WTC11 (cell line): ENCODE measurements at regions not wholly inside any gene's neighbourhood (a gene's known extent, or its start where the extent isn't known, plus 50 kb on each side); places are given as distances from the start of the nearest gene placed in this dataset.

Source experiments
- CTCF ChIP-seq: fragments of 200-600 bp; IDR thresholded peaks from 2 replicates; pipeline ENCODE4 v1.8.0; 2022; ENCODE audit warnings: antibody characterized with exemption
- HMGXB4 ChIP-seq: sonication (generic); formaldehyde crosslinking; IDR thresholded peaks from 2 replicates; pipeline ENCODE4 v1.8.1; 2023; ENCODE audit warnings: mild to moderate bottlenecking, moderate library complexity, missing genetic modification reagents
- NR2C2 ChIP-seq: sonication (generic); formaldehyde crosslinking; IDR thresholded peaks from 2 replicates; pipeline ENCODE4 v1.8.0; 2022; ENCODE audit warnings: mild to moderate bottlenecking, missing genetic modification reagents
- SMAD3 ChIP-seq: sonication (generic); formaldehyde crosslinking; IDR thresholded peaks from 2 replicates; pipeline ENCODE4 v1.8.0; 2022; ENCODE audit warnings: missing genetic modification reagents, mild to moderate bottlenecking, borderline replicate concordance
- TCF7 ChIP-seq: sonication (generic); formaldehyde crosslinking; IDR thresholded peaks from 2 replicates; pipeline ENCODE4 v1.8.0; 2022; ENCODE audit warnings: mild to moderate bottlenecking, low read depth, missing genetic modification reagents, moderate library complexity
- USF2 ChIP-seq: sonication (generic); formaldehyde crosslinking; IDR thresholded peaks from 2 replicates; pipeline ENCODE4 v1.8.1; 2023; ENCODE audit warnings: mild to moderate bottlenecking, missing genetic modification reagents, moderate library complexity
- ZNF121 ChIP-seq: sonication (generic); formaldehyde crosslinking; IDR thresholded peaks from 2 replicates; pipeline ENCODE4 v1.8.0; 2023; ENCODE audit warnings: missing genetic modification reagents
- ZNF263 ChIP-seq: sonication (generic); formaldehyde crosslinking; IDR thresholded peaks from 2 replicates; pipeline ENCODE4 v1.8.1; 2022; ENCODE audit warnings: low read depth, mild to moderate bottlenecking, moderate library complexity, missing genetic modification reagents
- TF ChIP-seq, protein P1 (sequence below): sonication (generic); formaldehyde crosslinking; IDR thresholded peaks from 2 replicates; pipeline ENCODE4 v1.8.0; 2022; ENCODE audit warnings: mild to moderate bottlenecking, missing genetic modification reagents

DNA sequence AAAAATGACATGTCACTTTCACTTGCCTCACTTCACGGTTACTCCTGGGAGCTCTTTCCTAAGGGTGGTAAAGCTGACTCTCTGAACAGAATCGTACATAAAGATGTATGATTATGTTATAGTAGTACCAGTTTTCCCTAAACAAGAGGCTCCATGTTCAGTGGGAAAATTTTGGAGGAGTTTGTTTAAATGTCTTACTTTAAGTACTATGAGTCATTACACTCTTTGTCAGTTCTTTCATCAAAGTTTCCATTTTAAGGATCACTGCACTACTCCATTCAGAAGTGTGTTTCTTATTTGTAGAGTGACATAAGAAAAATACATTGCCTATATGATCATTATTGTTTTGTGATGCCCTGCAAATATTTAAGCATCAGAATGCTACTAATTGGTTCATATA lies 121.1 kb upstream of the FIGN start:
- TF ChIP-seq ZNF121, result no peak
- TF ChIP-seq CTCF, result no peak
- TF ChIP-seq NR2C2 (CRISPR knock-in tag), result no peak
- TF ChIP-seq USF2, result no peak
- TF ChIP-seq HMGXB4 (CRISPR knock-in tag), result no peak
- no peak for TF ChIP-seq SMAD3 (CRISPR knock-in tag)
- TF ChIP-seq, protein P1, sequence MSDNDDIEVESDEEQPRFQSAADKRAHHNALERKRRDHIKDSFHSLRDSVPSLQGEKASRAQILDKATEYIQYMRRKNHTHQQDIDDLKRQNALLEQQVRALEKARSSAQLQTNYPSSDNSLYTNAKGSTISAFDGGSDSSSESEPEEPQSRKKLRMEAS, result no peak
- TF ChIP-seq TCF7, result no peak
- TF ChIP-seq ZNF263 (CRISPR knock-in tag), result no peak
